ENCODE measurements at regions not wholly inside any gene's neighbourhood (a gene's known extent, or its start where the extent isn't known, plus 50 kb on each side); places are given as distances from the start of the nearest gene placed in this dataset.

DNA sequence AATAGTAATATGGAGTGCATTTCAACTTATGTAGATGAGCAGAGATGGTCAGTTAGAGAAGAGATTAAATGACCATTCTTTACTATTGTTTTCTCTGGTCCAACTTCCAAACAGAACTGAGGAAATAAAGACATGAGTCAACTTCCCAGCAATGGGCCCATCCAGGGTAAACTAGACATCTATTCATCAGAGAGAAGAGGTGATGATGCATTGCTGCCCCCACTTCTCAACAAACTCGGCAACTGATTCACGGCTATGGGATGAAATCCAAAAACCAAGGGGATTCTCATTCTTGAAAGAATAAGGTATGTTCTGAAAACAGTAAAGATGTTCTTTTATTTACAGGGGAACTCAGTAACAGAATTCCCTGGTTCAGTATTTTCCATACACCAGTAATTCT, 190.7 kb downstream of the RDH14 start (continued):
- TF ChIP-seq, protein P1, sequence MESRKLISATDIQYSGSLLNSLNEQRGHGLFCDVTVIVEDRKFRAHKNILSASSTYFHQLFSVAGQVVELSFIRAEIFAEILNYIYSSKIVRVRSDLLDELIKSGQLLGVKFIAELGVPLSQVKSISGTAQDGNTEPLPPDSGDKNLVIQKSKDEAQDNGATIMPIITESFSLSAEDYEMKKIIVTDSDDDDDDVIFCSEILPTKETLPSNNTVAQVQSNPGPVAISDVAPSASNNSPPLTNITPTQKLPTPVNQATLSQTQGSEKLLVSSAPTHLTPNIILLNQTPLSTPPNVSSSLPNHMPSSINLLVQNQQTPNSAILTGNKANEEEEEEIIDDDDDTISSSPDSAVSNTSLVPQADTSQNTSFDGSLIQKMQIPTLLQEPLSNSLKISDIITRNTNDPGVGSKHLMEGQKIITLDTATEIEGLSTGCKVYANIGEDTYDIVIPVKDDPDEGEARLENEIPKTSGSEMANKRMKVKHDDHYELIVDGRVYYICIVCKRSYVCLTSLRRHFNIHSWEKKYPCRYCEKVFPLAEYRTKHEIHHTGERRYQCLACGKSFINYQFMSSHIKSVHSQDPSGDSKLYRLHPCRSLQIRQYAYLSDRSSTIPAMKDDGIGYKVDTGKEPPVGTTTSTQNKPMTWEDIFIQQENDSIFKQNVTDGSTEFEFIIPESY (IDR thresholded peaks at IDR 0.05), result no peak

DNA sequence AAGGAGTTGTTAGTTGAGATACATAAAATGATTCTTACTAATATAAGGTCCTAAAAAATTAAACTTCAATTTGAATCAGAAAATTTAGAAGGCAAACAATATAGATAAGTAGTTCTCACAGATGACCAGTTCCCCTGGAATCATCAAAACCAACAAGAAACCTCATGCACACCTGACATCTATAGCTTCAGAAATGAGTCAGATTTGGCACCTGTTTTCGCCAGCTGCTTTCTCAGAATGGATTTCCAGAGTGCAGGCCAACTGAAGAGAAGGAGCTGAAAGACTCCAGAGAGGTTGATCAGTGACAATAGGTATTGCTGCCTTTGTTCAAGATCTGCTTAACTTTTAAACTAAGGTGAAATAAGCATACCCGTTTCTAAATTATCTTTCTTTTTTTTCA, 192.4 kb downstream of the RDH14 start:
- FAIRE-seq (no peak), ATAC-seq (no peak), DNase-seq (ENCODE audit: low read depth, low spot score) (no peak)
- H4K20me1 ChIP-seq (ENCODE audit: control insufficient read depth, insufficient read depth), result no peaks in the 10 kb centered on the region
- H3K79me2 ChIP-seq (ENCODE audit: control insufficient read depth, insufficient read depth, low read length), result no peaks in the 10 kb centered on the region
- H2AFZ ChIP-seq (ENCODE audit: control insufficient read depth, low read depth, low read length), result no peak overlapping the region
- H3K36me3 ChIP-seq (ENCODE audit: control insufficient read depth in 2 of 2, insufficient read depth in 2 of 2, low read length in 1 of 2), result no peaks in the 10 kb centered on the region
- H3K27ac ChIP-seq (ENCODE audit: control insufficient read depth, insufficient read depth), result no peak overlapping the region
- no peaks in the 10 kb centered on the region for H3K9me3 ChIP-seq (replicated peaks; ENCODE audit: control insufficient read depth, insufficient read depth, low read length)
- ChIA-PET SMC1A (ENCODE audit: uncharacterized antibody, unreplicated experiment) (interaction anchor here (1.1 kb wide), 1 partner anchor 10 kb away, joined by 3 read pairs; no protein-coding TSS in a partner anchor), RAD21 (ENCODE audit: unreplicated experiment) (no interaction called here), POLR2A (no interaction called here), CTCF (interaction anchor here (1.4 kb wide), 1 partner anchor 10 kb away, joined by 4 read pairs; no protein-coding TSS in a partner anchor)
- no TSS peak for BruUV-seq (replicated peaks)
- H3K4me3 ChIP-seq, result no peak overlapping the region
- in situ Hi-C loops (cut with MboI), result no loop called here
- intact Hi-C loops (cut with micrococcal nuclease; ENCODE audit: unreplicated experiment), result no loop called here
- H3K27me3 ChIP-seq (replicated peaks in 1 of 2; ENCODE audit: control insufficient read depth in 2 of 2, insufficient read depth in 2 of 2, low read length in 1 of 2), result no peaks in the 10 kb centered on the region; a peak in 1 of 4 replicates
- H3K4me1 ChIP-seq (ENCODE audit: control insufficient read depth, insufficient read depth, low read length), result no peaks in the 10 kb centered on the region
- H3K4me2 ChIP-seq (ENCODE audit: control insufficient read depth, insufficient read depth), result no peak overlapping the region
- H3K9ac ChIP-seq (ENCODE audit: control insufficient read depth, insufficient read depth, low read length), result no peak overlapping the region
- WGBS (ENCODE audit: insufficient coverage, insufficient replicate concordance, low lambda C conversion rate, missing lambda C conversion rate), result 7% methylated on average over 2 of the region's 2 CpGs
- no peak for TF ChIP-seq MYB (IDR thresholded peaks at IDR 0.05; ENCODE audit: borderline replicate concordance, low read depth, low read length)
- TF ChIP-seq, protein P2, sequence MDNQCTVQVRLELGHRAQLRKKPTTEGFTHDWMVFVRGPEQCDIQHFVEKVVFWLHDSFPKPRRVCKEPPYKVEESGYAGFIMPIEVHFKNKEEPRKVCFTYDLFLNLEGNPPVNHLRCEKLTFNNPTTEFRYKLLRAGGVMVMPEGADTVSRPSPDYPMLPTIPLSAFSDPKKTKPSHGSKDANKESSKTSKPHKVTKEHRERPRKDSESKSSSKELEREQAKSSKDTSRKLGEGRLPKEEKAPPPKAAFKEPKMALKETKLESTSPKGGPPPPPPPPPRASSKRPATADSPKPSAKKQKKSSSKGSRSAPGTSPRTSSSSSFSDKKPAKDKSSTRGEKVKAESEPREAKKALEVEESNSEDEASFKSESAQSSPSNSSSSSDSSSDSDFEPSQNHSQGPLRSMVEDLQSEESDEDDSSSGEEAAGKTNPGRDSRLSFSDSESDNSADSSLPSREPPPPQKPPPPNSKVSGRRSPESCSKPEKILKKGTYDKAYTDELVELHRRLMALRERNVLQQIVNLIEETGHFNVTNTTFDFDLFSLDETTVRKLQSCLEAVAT (IDR thresholded peaks at IDR 0.05), result no peak
- TF ChIP-seq, protein P3, sequence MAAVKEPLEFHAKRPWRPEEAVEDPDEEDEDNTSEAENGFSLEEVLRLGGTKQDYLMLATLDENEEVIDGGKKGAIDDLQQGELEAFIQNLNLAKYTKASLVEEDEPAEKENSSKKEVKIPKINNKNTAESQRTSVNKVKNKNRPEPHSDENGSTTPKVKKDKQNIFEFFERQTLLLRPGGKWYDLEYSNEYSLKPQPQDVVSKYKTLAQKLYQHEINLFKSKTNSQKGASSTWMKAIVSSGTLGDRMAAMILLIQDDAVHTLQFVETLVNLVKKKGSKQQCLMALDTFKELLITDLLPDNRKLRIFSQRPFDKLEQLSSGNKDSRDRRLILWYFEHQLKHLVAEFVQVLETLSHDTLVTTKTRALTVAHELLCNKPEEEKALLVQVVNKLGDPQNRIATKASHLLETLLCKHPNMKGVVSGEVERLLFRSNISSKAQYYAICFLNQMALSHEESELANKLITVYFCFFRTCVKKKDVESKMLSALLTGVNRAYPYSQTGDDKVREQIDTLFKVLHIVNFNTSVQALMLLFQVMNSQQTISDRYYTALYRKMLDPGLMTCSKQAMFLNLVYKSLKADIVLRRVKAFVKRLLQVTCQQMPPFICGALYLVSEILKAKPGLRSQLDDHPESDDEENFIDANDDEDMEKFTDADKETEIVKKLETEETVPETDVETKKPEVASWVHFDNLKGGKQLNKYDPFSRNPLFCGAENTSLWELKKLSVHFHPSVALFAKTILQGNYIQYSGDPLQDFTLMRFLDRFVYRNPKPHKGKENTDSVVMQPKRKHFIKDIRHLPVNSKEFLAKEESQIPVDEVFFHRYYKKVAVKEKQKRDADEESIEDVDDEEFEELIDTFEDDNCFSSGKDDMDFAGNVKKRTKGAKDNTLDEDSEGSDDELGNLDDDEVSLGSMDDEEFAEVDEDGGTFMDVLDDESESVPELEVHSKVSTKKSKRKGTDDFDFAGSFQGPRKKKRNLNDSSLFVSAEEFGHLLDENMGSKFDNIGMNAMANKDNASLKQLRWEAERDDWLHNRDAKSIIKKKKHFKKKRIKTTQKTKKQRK (IDR thresholded peaks at IDR 0.05; ENCODE audit: low read depth, low read length), result no peak
- TF ChIP-seq, protein P4, sequence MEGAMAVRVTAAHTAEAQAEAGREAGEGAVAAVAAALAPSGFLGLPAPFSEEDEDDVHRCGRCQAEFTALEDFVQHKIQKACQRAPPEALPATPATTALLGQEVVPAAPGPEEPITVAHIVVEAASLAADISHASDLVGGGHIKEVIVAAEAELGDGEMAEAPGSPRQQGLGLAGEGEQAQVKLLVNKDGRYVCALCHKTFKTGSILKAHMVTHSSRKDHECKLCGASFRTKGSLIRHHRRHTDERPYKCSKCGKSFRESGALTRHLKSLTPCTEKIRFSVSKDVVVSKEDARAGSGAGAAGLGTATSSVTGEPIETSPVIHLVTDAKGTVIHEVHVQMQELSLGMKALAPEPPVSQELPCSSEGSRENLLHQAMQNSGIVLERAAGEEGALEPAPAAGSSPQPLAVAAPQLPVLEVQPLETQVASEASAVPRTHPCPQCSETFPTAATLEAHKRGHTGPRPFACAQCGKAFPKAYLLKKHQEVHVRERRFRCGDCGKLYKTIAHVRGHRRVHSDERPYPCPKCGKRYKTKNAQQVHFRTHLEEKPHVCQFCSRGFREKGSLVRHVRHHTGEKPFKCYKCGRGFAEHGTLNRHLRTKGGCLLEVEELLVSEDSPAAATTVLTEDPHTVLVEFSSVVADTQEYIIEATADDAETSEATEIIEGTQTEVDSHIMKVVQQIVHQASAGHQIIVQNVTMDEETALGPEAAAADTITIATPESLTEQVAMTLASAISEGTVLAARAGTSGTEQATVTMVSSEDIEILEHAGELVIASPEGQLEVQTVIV (IDR thresholded peaks at IDR 0.05; ENCODE audit: borderline replicate concordance, partially characterized antibody), result no peak
- no peak for TF ChIP-seq BACH1 (IDR thresholded peaks at IDR 0.05; ENCODE audit: borderline replicate concordance)
- TF ChIP-seq ZSCAN29 (IDR thresholded peaks at IDR 0.05), result no peak
- no peak for TF ChIP-seq SMC3 (IDR thresholded peaks at IDR 0.05; ENCODE audit: borderline replicate concordance, low read length)
- no peak for TF ChIP-seq CBX3 (IDR thresholded peaks at IDR 0.05; ENCODE audit: borderline replicate concordance, low read depth)
- no peak for TF ChIP-seq BRCA1 (IDR thresholded peaks at IDR 0.05; ENCODE audit: low read depth, low read length)
- TF ChIP-seq MTA2 (IDR thresholded peaks at IDR 0.05; ENCODE audit: low read depth), result no peak
- no peak for TF ChIP-seq HDAC2 (IDR thresholded peaks at IDR 0.05)
- TF ChIP-seq KDM1A (IDR thresholded peaks at IDR 0.05; ENCODE audit: borderline replicate concordance), result no peak
- no peak for TF ChIP-seq RAD21 (IDR thresholded peaks at IDR 0.05; ENCODE audit: insufficient read depth, low read depth, low read length)
